Nephron (organoid): ENCODE measurements at regions not wholly inside any gene's neighbourhood (a gene's known extent, or its start where the extent isn't known, plus 50 kb on each side); places are given as distances from the start of the nearest gene placed in this dataset.
"Not testable (repeated sequence)": the region's sequence is repeated elsewhere in the genome, so short reads cannot be mapped to it uniquely, and the experiment has no call there.

Source experiments
- H3K27ac Mint-ChIP-seq, 3 experiments: 2 replicates each; pipeline ENCODE4 v1.8.0; 2020; ENCODE audit warnings: mixed read lengths in 3 of 3, mild to moderate bottlenecking in 2 of 3, moderate library complexity in 1 of 3
- H3K27me3 Mint-ChIP-seq: 2 replicates; pipeline ENCODE4 v1.8.0; 2021; ENCODE audit warnings: low read depth, mild to moderate bottlenecking, moderate library complexity, mixed read lengths
- H3K36me3 Mint-ChIP-seq: 2 replicates; pipeline ENCODE4 v1.8.0; 2020; ENCODE audit warnings: low read depth, mixed read lengths
- H3K4me1 Mint-ChIP-seq: 2 replicates; pipeline ENCODE4 v1.8.0; 2020; ENCODE audit warnings: mixed read lengths
- H3K4me3 Mint-ChIP-seq, 3 experiments: 2 replicates each; pipeline ENCODE4 v1.8.0; 2020; ENCODE audit warnings: mild to moderate bottlenecking in 3 of 3, mixed read lengths in 3 of 3, moderate library complexity in 2 of 3
- H3K9me3 Mint-ChIP-seq: 2 replicates; pipeline ENCODE4 v1.8.0; 2020; ENCODE audit warnings: mixed read lengths
- TF ChIP-seq, protein P1 (sequence below), 3 experiments: fragments of 200-600 bp; sonication (generic); IDR thresholded peaks; one replicate each; pipeline ENCODE4 v1.5.0; 2021; ENCODE audit warnings: antibody characterized with exemption in 3 of 3; ENCODE audit not compliant: unreplicated experiment in 3 of 3

DNA sequence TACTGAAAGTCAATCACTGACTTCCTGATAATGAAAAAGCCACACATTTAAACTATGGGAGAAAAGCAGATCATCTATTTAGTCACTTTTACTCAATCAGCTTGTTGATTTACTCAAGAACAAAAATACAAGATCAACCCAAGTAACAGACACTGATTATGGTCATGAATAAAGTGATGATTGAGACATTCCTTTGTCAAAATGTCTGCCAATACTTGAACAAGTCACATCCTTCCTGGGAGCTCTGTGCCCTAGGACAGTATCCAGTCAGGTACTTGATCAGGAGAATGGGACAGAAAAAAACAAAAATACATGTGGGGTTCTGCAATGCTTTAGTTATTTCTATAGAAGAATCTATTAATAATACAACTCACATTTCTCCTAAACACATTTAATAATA lies 150.0 kb upstream of the NEBL start:
- Mint-ChIP-seq H3K27ac (no peak overlapping the region), H3K36me3 (peaks cover 10% of the 10 kb centered on the region), H3K4me1 (no peaks in the 10 kb centered on the region), H3K4me3 (no peak overlapping the region), H3K9me3 (peaks cover 15% of the 10 kb centered on the region), H3K27me3 (peaks cover 8% of the 10 kb centered on the region)
- TF ChIP-seq, protein P1, sequence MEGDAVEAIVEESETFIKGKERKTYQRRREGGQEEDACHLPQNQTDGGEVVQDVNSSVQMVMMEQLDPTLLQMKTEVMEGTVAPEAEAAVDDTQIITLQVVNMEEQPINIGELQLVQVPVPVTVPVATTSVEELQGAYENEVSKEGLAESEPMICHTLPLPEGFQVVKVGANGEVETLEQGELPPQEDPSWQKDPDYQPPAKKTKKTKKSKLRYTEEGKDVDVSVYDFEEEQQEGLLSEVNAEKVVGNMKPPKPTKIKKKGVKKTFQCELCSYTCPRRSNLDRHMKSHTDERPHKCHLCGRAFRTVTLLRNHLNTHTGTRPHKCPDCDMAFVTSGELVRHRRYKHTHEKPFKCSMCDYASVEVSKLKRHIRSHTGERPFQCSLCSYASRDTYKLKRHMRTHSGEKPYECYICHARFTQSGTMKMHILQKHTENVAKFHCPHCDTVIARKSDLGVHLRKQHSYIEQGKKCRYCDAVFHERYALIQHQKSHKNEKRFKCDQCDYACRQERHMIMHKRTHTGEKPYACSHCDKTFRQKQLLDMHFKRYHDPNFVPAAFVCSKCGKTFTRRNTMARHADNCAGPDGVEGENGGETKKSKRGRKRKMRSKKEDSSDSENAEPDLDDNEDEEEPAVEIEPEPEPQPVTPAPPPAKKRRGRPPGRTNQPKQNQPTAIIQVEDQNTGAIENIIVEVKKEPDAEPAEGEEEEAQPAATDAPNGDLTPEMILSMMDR (IDR thresholded peaks at IDR 0.05; ENCODE audit: unreplicated experiment in 3 of 3), result no peak

DNA sequence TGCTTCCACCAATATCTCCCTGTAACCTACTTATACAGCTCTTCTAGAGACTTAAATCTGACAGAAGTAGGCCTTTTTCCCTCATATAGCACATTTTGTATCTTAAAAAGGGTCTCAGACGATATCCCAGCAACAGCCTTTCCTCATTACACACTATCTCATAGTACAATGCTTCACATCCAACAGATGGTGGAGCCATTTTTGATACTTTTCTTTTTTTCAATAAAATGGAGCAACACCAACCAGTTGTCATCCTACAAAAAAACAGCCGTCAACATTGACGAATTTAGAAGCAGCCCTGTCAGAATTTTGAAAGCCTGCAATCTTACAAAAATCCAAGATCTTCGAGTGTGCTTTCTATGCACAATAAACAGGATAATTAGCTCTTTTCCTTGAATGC lies 145.9 kb upstream of the NEBL start:
- Mint-ChIP-seq H3K27ac (peak overlapping the region in 1 of 3 experiments; percentile 22), H3K4me1 (no peaks in the 10 kb centered on the region), H3K36me3 (peaks cover 3% of the 10 kb centered on the region), H3K27me3 (no peaks in the 10 kb centered on the region), H3K4me3 (no peak overlapping the region), H3K9me3 (peaks cover 2% of the 10 kb centered on the region)
- TF ChIP-seq, protein P1 (IDR thresholded peaks at IDR 0.05; ENCODE audit: unreplicated experiment in 3 of 3), result no peak

DNA sequence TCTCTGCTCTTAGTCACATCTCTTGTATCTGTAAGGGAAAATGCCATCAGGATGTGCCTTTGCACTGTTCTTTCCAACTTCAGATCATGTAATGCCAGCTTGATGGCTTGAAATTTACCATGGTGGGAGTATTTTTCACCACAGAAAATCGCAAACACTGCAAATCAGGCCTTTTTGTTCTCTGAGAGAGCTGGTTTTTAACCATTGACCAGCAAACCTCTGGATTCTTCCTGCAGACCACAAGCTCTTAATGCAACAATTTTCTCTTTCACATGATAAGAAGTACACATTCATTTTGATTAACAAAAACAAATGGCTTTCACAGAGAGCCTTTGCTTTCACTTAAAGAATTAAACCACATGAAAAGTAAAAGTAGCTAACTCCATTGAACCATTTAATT lies 145.4 kb upstream of the NEBL start:
- TF ChIP-seq, protein P1 (IDR thresholded peaks at IDR 0.05; ENCODE audit: unreplicated experiment in 3 of 3), result no peak
- Mint-ChIP-seq H3K4me3 (no peak overlapping the region), H3K9me3 (peaks cover 5% of the 10 kb centered on the region), H3K27ac (peak overlapping the region in 2 of 3 experiments; percentile 22 to 44), H3K27me3 (no peaks in the 10 kb centered on the region), H3K36me3 (peaks cover 7% of the 10 kb centered on the region), H3K4me1 (no peaks in the 10 kb centered on the region)

DNA sequence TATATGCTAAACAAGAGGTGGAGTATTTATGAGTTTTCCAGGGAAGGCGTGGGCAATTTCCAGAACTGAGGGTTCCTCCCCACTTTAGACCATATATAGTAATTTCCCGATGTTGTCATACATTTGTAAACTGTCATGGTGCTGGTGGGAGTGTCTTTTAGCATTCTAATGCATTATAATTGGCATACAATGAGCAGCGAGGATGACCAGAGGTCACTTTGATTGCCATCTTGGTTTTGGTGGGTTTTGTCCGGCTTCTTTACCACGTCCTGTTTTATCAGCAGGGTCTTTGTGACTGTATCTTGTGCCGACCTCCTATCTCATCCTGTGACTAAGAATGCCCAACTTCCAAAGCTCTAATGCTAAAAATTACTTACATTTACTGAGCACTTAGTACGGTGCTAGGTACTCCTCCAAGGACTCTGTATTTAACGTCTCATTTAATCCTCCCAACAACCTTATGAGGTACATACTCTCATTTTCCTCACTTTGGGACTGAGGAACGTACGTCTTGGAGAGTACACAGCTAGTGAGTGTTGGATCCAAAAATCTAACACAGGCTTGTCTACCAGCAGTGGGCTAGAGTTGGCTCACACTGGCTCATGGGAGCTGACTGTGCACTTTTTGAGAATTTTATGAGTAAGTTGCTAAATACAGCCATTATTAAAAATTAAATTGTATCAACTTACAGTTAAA lies 144.8 kb upstream of the NEBL start:
- Mint-ChIP-seq H3K36me3 (peaks cover 7% of the 10 kb centered on the region), H3K4me1 (no peaks in the 10 kb centered on the region), H3K27ac (no peak overlapping the region), H3K9me3 (peaks cover 6% of the 10 kb centered on the region), H3K4me3 (no peak overlapping the region), H3K27me3 (no peaks in the 10 kb centered on the region)
- TF ChIP-seq, protein P1 (IDR thresholded peaks at IDR 0.05; ENCODE audit: unreplicated experiment in 3 of 3), result no peak

DNA sequence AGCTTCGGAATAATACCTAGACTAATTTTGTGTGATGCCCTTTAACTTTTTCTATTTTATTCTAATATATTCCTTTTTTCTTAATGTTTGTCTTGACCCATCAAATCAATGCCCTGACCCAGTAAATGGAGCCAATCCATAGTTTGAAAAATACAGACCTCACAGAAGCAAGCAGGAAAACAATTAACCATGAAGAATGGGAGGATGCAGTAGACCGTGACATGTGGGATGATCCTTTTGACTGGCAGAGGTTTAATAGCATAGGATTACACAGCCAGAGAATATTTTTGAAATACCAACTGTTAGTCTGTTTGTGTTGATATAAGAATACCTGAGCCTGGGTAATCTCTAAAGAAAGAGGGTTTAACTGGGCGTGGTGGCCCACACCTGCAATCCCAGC lies 142.6 kb upstream of the NEBL start:
- Mint-ChIP-seq H3K36me3 (peaks cover 7% of the 10 kb centered on the region), H3K27ac (no peak overlapping the region), H3K4me1 (no peaks in the 10 kb centered on the region), H3K27me3 (no peaks in the 10 kb centered on the region), H3K4me3 (no peak overlapping the region), H3K9me3 (peaks cover 6% of the 10 kb centered on the region)
- TF ChIP-seq, protein P1 (IDR thresholded peaks at IDR 0.05; ENCODE audit: unreplicated experiment in 3 of 3), result no peak

DNA sequence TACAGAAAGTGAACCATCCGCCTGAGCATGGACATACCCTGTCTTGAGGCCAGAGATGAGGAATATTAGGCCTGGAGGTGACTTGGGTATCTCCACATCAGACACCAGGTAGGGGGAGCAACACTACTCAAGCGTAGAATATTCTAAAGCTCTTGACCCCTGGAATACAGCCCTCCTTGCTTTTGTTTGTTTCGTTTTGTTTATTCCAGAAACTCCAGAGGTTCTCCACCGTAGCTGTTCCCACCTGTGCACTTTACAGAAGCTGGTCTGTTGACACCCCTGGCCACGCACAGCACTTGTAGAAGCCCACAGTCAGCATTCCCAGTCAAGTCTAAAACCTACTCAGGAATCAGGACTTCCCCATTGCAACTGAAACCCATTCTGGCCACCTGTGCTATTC lies 139.6 kb upstream of the NEBL start:
- Mint-ChIP-seq H3K27me3 (no peaks in the 10 kb centered on the region), H3K27ac (no peak overlapping the region), H3K4me3 (no peak overlapping the region), H3K36me3 (peaks cover 7% of the 10 kb centered on the region), H3K4me1 (no peaks in the 10 kb centered on the region), H3K9me3 (peaks cover 6% of the 10 kb centered on the region)
- TF ChIP-seq, protein P1 (IDR thresholded peaks at IDR 0.05; ENCODE audit: unreplicated experiment in 3 of 3), result no peak

DNA sequence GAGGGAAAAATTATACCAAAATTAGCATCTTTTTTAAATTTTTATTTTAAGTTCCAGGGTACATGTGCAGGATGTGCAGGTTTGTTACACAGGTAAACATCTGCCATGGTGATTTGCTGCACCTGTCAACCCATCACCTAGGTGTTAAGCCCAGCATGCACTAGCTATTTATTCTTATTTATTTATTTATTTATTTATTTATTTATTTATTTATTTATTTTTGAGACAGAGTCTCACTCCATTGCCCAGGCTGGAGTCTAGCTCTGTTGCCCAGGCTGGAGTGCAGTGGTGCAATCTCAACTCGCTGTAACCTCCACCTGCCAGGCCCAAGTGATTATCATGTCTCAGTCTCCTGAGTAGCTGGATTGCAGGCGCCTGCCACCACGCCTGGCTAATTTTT lies 137.7 kb upstream of the NEBL start:
- not testable (repeated sequence) for H3K4me3 Mint-ChIP-seq, H3K9me3 Mint-ChIP-seq, H3K27me3 Mint-ChIP-seq, H3K4me1 Mint-ChIP-seq, H3K27ac Mint-ChIP-seq
- peaks cover 17% of the 10 kb centered on the region for H3K36me3 Mint-ChIP-seq
